PC-9 (cell line): ENCODE measurements at regions not wholly inside any gene's neighbourhood (a gene's known extent, or its start where the extent isn't known, plus 50 kb on each side); places are given as distances from the start of the nearest gene placed in this dataset.

Experiments used
- EZH2 ChIP-seq: fragments of 200-600 bp; sonication (generic); IDR thresholded peaks from 2 replicates; pipeline ENCODE4 v1.8.0; 2017; ENCODE audit warnings: antibody characterized with exemption, low read depth
- TF ChIP-seq, protein P1 (sequence below): fragments of 200-600 bp; sonication (generic); conservative IDR thresholded peaks from 2 replicates; pipeline ENCODE4 v1.6.1; 2017; ENCODE audit warnings: mixed run types, antibody characterized with exemption, mild to moderate bottlenecking, moderate library complexity

DNA sequence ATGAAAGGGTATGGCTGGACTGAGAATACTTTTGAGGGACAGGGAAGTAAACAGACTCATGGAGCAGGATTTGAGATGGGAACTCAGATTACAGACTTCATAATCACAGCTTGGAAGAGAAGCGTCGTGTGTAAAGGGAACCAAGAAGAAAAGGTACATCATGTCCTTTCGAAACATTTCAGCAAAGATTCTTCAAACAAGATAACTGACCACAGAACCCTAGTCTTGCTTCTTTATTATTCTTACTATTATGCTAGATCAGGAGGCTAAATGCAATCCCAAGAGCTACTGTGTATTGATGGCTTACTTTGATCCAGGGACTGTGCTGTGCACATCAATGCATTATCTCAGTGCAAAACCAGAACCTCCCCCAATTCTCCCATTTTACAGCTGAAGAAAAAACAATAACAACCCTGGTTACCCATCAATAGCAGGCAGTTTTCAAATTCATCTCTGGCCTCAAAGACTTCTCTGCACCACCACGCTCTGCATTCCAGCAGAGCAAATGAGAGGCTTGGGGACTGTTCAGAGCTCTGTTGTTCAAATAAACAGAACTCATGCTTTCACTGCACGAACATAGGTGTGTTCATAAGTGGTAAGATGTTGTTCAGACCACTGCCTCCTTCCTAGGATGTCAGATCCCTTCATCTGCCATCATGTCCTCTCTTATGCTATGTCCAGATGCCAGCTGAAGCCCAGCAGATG is 104.8 kb upstream of the NAV2 start:
- TF ChIP-seq, protein P1, sequence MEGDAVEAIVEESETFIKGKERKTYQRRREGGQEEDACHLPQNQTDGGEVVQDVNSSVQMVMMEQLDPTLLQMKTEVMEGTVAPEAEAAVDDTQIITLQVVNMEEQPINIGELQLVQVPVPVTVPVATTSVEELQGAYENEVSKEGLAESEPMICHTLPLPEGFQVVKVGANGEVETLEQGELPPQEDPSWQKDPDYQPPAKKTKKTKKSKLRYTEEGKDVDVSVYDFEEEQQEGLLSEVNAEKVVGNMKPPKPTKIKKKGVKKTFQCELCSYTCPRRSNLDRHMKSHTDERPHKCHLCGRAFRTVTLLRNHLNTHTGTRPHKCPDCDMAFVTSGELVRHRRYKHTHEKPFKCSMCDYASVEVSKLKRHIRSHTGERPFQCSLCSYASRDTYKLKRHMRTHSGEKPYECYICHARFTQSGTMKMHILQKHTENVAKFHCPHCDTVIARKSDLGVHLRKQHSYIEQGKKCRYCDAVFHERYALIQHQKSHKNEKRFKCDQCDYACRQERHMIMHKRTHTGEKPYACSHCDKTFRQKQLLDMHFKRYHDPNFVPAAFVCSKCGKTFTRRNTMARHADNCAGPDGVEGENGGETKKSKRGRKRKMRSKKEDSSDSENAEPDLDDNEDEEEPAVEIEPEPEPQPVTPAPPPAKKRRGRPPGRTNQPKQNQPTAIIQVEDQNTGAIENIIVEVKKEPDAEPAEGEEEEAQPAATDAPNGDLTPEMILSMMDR = no peak
- no peak for TF ChIP-seq EZH2
